ENCODE measurements at regions not wholly inside any gene's neighbourhood (a gene's known extent, or its start where the extent isn't known, plus 50 kb on each side); places are given as distances from the start of the nearest gene placed in this dataset.

- no peak for TF ChIP-seq CTCF (IDR thresholded peaks at IDR 0.05; ENCODE audit: low read depth, low read length)
- no peak for TF ChIP-seq EZH2phosphoT487 (IDR thresholded peaks at IDR 0.05; ENCODE audit: low read depth)
These were observed 112.1 kb upstream of the THBS2 start for GRCh38 chr6:169365567-169366257.

Data from OCI-LY3 (cell line).